ENCODE measurements at regions not wholly inside any gene's neighbourhood (a gene's known extent, or its start where the extent isn't known, plus 50 kb on each side); places are given as distances from the start of the nearest gene placed in this dataset.

DNA sequence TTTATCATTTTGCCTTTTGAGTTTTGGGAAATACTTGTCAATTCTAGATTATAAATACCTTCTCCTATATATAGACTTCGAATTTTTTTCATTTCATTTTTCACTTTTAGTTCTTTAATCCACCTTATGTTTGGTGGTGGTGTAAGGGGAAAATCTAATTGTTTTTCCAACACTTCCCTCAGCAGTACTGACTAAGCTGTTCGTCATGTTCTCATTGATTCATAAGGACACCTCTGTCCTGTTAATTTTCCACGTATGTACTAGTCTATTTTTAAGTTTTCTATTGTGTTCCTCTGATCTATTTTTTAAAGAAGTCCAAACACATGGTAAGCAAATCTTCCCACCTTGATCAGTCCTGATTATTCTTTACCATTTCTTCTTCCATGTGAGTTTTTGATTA, 254.2 kb downstream of the SYK start:
- Histone ChIP-seq H3K23me2 (ENCODE audit: low read depth, low read length) (no peaks in the 10 kb centered on the region; the same call in 1 of the 2 replicates), H4K5ac (ENCODE audit: insufficient read length, low read depth, low read length) (no peak overlapping the region), H3K14ac (ENCODE audit: insufficient read length) (no peak overlapping the region), H2BK15ac (ENCODE audit: low read length) (no peak overlapping the region), H2BK120ac (replicated peaks; ENCODE audit: low read depth, low read length) (no peak overlapping the region), H3K36me3 (ENCODE audit: control insufficient read depth in 2 of 4, insufficient read depth in 4 of 4, low read length in 3 of 4) (no peaks in the 10 kb centered on the region), H3K23ac (ENCODE audit: insufficient read length) (no peak overlapping the region), H2AFZ (ENCODE audit: low read length) (no peak overlapping the region), H3K27ac (ENCODE audit: low read depth, low read length) (no peak overlapping the region), H3K27me3 (replicated peaks in 1 of 4; ENCODE audit: control insufficient read depth in 3 of 4, extremely low read depth in 1 of 4, insufficient read depth in 3 of 4, low read length in 3 of 4) (no peaks in the 10 kb centered on the region), H3K4me2 (ENCODE audit: insufficient read depth in 1 of 2, low read depth in 2 of 2, low read length in 2 of 2) (no peak overlapping the region), H2AK5ac (ENCODE audit: low read depth, low read length) (no peak overlapping the region), H3K18ac (ENCODE audit: extremely low read depth, low read length) (no peak overlapping the region), H3K79me1 (ENCODE audit: low read depth, low read length) (no peaks in the 10 kb centered on the region), H2BK12ac (ENCODE audit: low read depth, low read length) (no peak overlapping the region), H4K8ac (ENCODE audit: extremely low read depth, insufficient read depth, low read length) (no peak overlapping the region), H3K9me3 (ENCODE audit: insufficient read depth in 2 of 2, low read depth in 1 of 2, low read length in 1 of 2) (no peaks in the 10 kb centered on the region), H2BK20ac (ENCODE audit: low read length) (no peak overlapping the region), H4K20me1 (replicated peaks in 1 of 2; ENCODE audit: control insufficient read depth in 1 of 2, insufficient read depth in 2 of 2, low read length in 2 of 2) (no peaks in the 10 kb centered on the region), H3K4me3 (ENCODE audit: extremely low read depth in 1 of 4, insufficient read depth in 2 of 4, low read depth in 3 of 4, low read length in 4 of 4) (no peak overlapping the region), H3K4ac (replicated peaks; ENCODE audit: insufficient read length, low read depth, low read length) (no peak overlapping the region), H3K56ac (replicated peaks; ENCODE audit: insufficient read length, low read depth, low read length) (no peak overlapping the region), H2BK5ac (ENCODE audit: low read depth, low read length) (no peak overlapping the region), H4K91ac (replicated peaks; ENCODE audit: insufficient read length, low read length) (no peak overlapping the region), H3K79me2 (ENCODE audit: control insufficient read depth in 1 of 2, insufficient read depth in 2 of 2, low read length in 2 of 2) (no peaks in the 10 kb centered on the region), H3K9ac (replicated peaks in 1 of 4; ENCODE audit: extremely low read depth in 1 of 4, low read depth in 3 of 4, low read length in 3 of 4) (no peak overlapping the region), H3K4me1 (replicated peaks in 1 of 4; ENCODE audit: control insufficient read depth in 3 of 4, insufficient read depth in 4 of 4, low read length in 3 of 4) (no peaks in the 10 kb centered on the region)
- CTCF ChIA-PET (ENCODE audit: partially characterized antibody) = interaction anchor here (0.5 to 1.3 kb wide), 2 partner anchors 16 to 1167 kb away, joined by 3 read pairs; no protein-coding TSS in a partner anchor
- FAIRE-seq = no peak
- DNase-seq (ENCODE audit: low read depth in 1 of 2, low spot score in 2 of 2) = no peak
- WGBS, 2 experiments (ENCODE audit: extremely low coverage in 1 of 2, insufficient coverage in 1 of 2, insufficient read length in 1 of 2, insufficient replicate concordance in 2 of 2, low coverage in 1 of 2, low lambda C conversion rate in 2 of 2, missing lambda C conversion rate in 1 of 2) = 93% methylated on average over 3 of the region's 3 CpGs; no CpG with 5 or more reads in 1 of the 2 experiments
- POLR2A ChIA-PET (ENCODE audit: partially characterized antibody) = no interaction called here
- TF ChIP-seq EZH2 (IDR thresholded peaks at IDR 0.05; ENCODE audit: low read depth, low read length, severe bottlenecking) = no peak
